SU-DHL-6 (cell line): ENCODE measurements at regions not wholly inside any gene's neighbourhood (a gene's known extent, or its start where the extent isn't known, plus 50 kb on each side); places are given as distances from the start of the nearest gene placed in this dataset.

Experiments used
- H2AFZ ChIP-seq: fragments of 200-600 bp; sonication (generic); 2 replicates; pipeline ENCODE4 v1.6.1; 2014; ENCODE audit warnings: low read depth, mild to moderate bottlenecking, moderate library complexity, mixed read lengths, antibody characterized with exemption, low read length; ENCODE audit not compliant: severe bottlenecking
- H3F3A ChIP-seq: fragments of 200-600 bp; shearing (Covaris generic); 2 replicates; pipeline ENCODE4 v1.6.0; 2016; ENCODE audit warnings: antibody characterized with exemption, mild to moderate bottlenecking; ENCODE audit not compliant: insufficient read depth
- H3K27ac ChIP-seq: fragments of 200-600 bp; sonication (generic); 2 replicates; pipeline ENCODE4 v1.5.1; 2016; ENCODE audit warnings: low read depth, mild to moderate bottlenecking, low read length, moderate library complexity, mixed read lengths
- H3K27me3 ChIP-seq: fragments of 200-600 bp; sonication (generic), shearing (Covaris generic); 2 replicates; pipeline ENCODE4 v1.6.0; 2014; ENCODE audit warnings: mild to moderate bottlenecking, low read length
- H3K36me3 ChIP-seq: fragments of 200-600 bp; sonication (generic); 2 replicates; pipeline ENCODE4 v1.6.1; 2014; ENCODE audit warnings: mild to moderate bottlenecking, low read length, mixed read lengths
- H3K4me2 ChIP-seq: fragments of 300-600, 200-600 bp; shearing (Covaris generic), sonication (generic); 2 replicates; pipeline ENCODE4 v1.6.0; 2014; ENCODE audit warnings: low read length, low read depth, mild to moderate bottlenecking; ENCODE audit not compliant: poor library complexity, severe bottlenecking
- H3K4me3 ChIP-seq: fragments of 200-600 bp; sonication (generic); 2 replicates; pipeline ENCODE4 v1.5.1; 2014; ENCODE audit warnings: antibody characterized with exemption, low read length, mild to moderate bottlenecking, mixed read lengths; ENCODE audit not compliant: insufficient read depth, poor library complexity, severe bottlenecking
- H3K79me2 ChIP-seq: fragments of 200-600 bp; sonication (generic); 2 replicates; pipeline ENCODE4 v1.6.1; 2014; ENCODE audit warnings: mild to moderate bottlenecking, low read length, moderate library complexity; ENCODE audit not compliant: insufficient read depth
- H3K9ac ChIP-seq: fragments of 200-600 bp; sonication (generic); 2 replicates; pipeline ENCODE4 v1.7.0; 2014; ENCODE audit warnings: mild to moderate bottlenecking, low read length
- H3K9me2 ChIP-seq: fragments of 200-600 bp; sonication (generic); replicated peaks from 2 replicates; pipeline ENCODE4 v1.6.1; 2014; ENCODE audit warnings: low read length; ENCODE audit not compliant: insufficient read depth
- H3K9me3 ChIP-seq: fragments of 200-600 bp; sonication (generic); 2 replicates; pipeline ENCODE4 v1.6.1; 2014; ENCODE audit warnings: low read length, mixed read lengths; ENCODE audit not compliant: insufficient read depth
- H4K20me1 ChIP-seq: fragments of 200-600 bp; sonication (generic); 2 replicates; pipeline ENCODE4 v1.6.1; 2014; ENCODE audit warnings: low read depth, mild to moderate bottlenecking, antibody characterized with exemption, low read length, moderate library complexity, mixed read lengths
- CTCF ChIP-seq: fragments of 200-600 bp; sonication (generic); IDR thresholded peaks from one replicate; pipeline ENCODE4 v1.5.1; 2017; ENCODE audit warnings: antibody characterized with exemption, mild to moderate bottlenecking, low read length, moderate library complexity; ENCODE audit not compliant: insufficient read depth, poor library complexity, severe bottlenecking
- EZH2phosphoT487 ChIP-seq: fragments of 200-600 bp; sonication (generic), shearing (Covaris generic); conservative IDR thresholded peaks from 2 replicates; pipeline ENCODE4 v1.6.1; 2018; ENCODE audit warnings: mild to moderate bottlenecking, antibody characterized with exemption, low read length, moderate library complexity, mixed read lengths

- Histone ChIP-seq H3K27ac (no peak overlapping the region), H3K4me2 (no peak overlapping the region), H3K36me3 (no peaks in the 10 kb centered on the region), H4K20me1 (no peaks in the 10 kb centered on the region), H3K9ac (no peak overlapping the region), H3K79me2 (no peaks in the 10 kb centered on the region), H3K9me3 (peaks cover 3% of the 10 kb centered on the region; the same call in 1 of the 2 replicates), H3K27me3 (no peaks in the 10 kb centered on the region), H3F3A (no peaks in the 10 kb centered on the region), H3K4me3 (no peak overlapping the region), H2AFZ (no peak overlapping the region), H3K9me2 (no peaks in the 10 kb centered on the region)
- TF ChIP-seq CTCF: no peak
- no peak for TF ChIP-seq EZH2phosphoT487
Observed at GRCh38 chr13:81194362-81194761, 853.4 kb upstream of the SPRY2 start.

GRCh38 chr13:81184556-81185265 is 843.8 kb upstream of the SPRY2 start:
- no peaks in the 10 kb centered on the region for H3K79me2 ChIP-seq
- no peak overlapping the region for H3K9ac ChIP-seq
- no peaks in the 10 kb centered on the region for H3K36me3 ChIP-seq
- no peaks in the 10 kb centered on the region for H4K20me1 ChIP-seq
- H3K9me2 ChIP-seq: no peaks in the 10 kb centered on the region
- H3K4me2 ChIP-seq: no peak overlapping the region
- no peaks in the 10 kb centered on the region for H3K27me3 ChIP-seq
- TF ChIP-seq CTCF: no peak
- TF ChIP-seq EZH2phosphoT487: no peak
- H3K4me3 ChIP-seq: no peak overlapping the region
- no peak overlapping the region for H3K27ac ChIP-seq
- no peaks in the 10 kb centered on the region for H3K9me3 ChIP-seq
- H2AFZ ChIP-seq: no peak overlapping the region
- H3F3A ChIP-seq: no peaks in the 10 kb centered on the region

GRCh38 chr13:81172603-81173002 is 831.7 kb upstream of the SPRY2 start:
- H3K9me2 ChIP-seq: no peaks in the 10 kb centered on the region
- H3K27ac ChIP-seq: no peak overlapping the region
- no peaks in the 10 kb centered on the region for H3K79me2 ChIP-seq
- H3F3A ChIP-seq: no peaks in the 10 kb centered on the region
- no peaks in the 10 kb centered on the region for H3K9me3 ChIP-seq
- H3K36me3 ChIP-seq: no peaks in the 10 kb centered on the region
- H3K4me2 ChIP-seq: no peak overlapping the region
- no peak overlapping the region for H3K4me3 ChIP-seq
- H4K20me1 ChIP-seq: no peaks in the 10 kb centered on the region
- no peak overlapping the region for H3K9ac ChIP-seq
- H2AFZ ChIP-seq: no peak overlapping the region
- H3K27me3 ChIP-seq: no peaks in the 10 kb centered on the region
- no peak for TF ChIP-seq CTCF
- no peak for TF ChIP-seq EZH2phosphoT487
